ENCODE measurements at regions not wholly inside any gene's neighbourhood (a gene's known extent, or its start where the extent isn't known, plus 50 kb on each side); places are given as distances from the start of the nearest gene placed in this dataset.

- TF ChIP-seq ZNF26 (tag by site-specific recombination; IDR thresholded peaks at IDR 0.05): no peak
- no peak for TF ChIP-seq ZNF350 (tag by site-specific recombination; IDR thresholded peaks at IDR 0.05)
- TF ChIP-seq ZNF48 (tag by site-specific recombination; IDR thresholded peaks at IDR 0.05): no peak
- no peak for TF ChIP-seq ZBTB21 (tag by site-specific recombination; IDR thresholded peaks at IDR 0.05)
- no peak for TF ChIP-seq PRDM10 (tag by site-specific recombination; IDR thresholded peaks at IDR 0.05)
- no peak for TF ChIP-seq ZNF76 (tag by site-specific recombination; IDR thresholded peaks at IDR 0.05; ENCODE audit: borderline replicate concordance, low read depth)
- TF ChIP-seq MZF1 (tag by site-specific recombination; IDR thresholded peaks at IDR 0.05; ENCODE audit: borderline replicate concordance): no peak
- no peak for TF ChIP-seq ZNF670 (tag by site-specific recombination; IDR thresholded peaks at IDR 0.05; ENCODE audit: low read depth)
- TF ChIP-seq CTCF (tag by site-specific recombination; IDR thresholded peaks at IDR 0.05): no peak
Observed at GRCh38 chr4:57494821-57495220, 384.6 kb upstream of the IGFBP7 start.
